ENCODE measurements at regions not wholly inside any gene's neighbourhood (a gene's known extent, or its start where the extent isn't known, plus 50 kb on each side); places are given as distances from the start of the nearest gene placed in this dataset.

- H3K4me3 ChIP-seq = no peak overlapping the region
- no peak overlapping the region for H2AFZ ChIP-seq (ENCODE audit: control insufficient read depth, low read depth, low read length)
- H3K4me2 ChIP-seq (ENCODE audit: control insufficient read depth, insufficient read depth) = no peak overlapping the region
- no peaks in the 10 kb centered on the region for H3K36me3 ChIP-seq (ENCODE audit: control insufficient read depth in 2 of 2, insufficient read depth in 2 of 2, low read length in 1 of 2)
- ChIA-PET CTCF (interaction anchor here (0.6 to 1.4 kb wide), 18 partner anchors 10 to 1804 kb away, joined by 3 to 7 read pairs (median 3); no protein-coding TSS in a partner anchor), SMC1A (ENCODE audit: uncharacterized antibody, unreplicated experiment) (interaction anchor here (0.7 to 2.5 kb wide), 5 partner anchors 12 to 1878 kb away, joined by 3 to 9 read pairs (median 3); no protein-coding TSS in a partner anchor), RAD21 (ENCODE audit: unreplicated experiment) (interaction anchor here (0.9 to 1.2 kb wide), 5 partner anchors 261 to 1888 kb away, joined by 3 to 8 read pairs (median 5); no protein-coding TSS in a partner anchor), POLR2A (no interaction called here)
- intact Hi-C loops (cut with micrococcal nuclease; ENCODE audit: unreplicated experiment) (loop anchor here (2.0 to 10.0 kb wide), 2 partner anchors 261 to 717 kb away; no protein-coding TSS in a partner anchor), in situ Hi-C loops (cut with MboI) (no loop called here)
- FAIRE-seq = no peak
- no peaks in the 10 kb centered on the region for H3K79me2 ChIP-seq (ENCODE audit: control insufficient read depth, insufficient read depth, low read length)
- no peaks in the 10 kb centered on the region for H3K9me3 ChIP-seq (replicated peaks; ENCODE audit: control insufficient read depth, insufficient read depth, low read length)
- no peaks in the 10 kb centered on the region for H3K4me1 ChIP-seq (ENCODE audit: control insufficient read depth, insufficient read depth, low read length)
- no peak for DNase-seq (ENCODE audit: low read depth, low spot score)
- no peak for TF ChIP-seq MYB (IDR thresholded peaks at IDR 0.05; ENCODE audit: borderline replicate concordance, low read depth, low read length)
- TF ChIP-seq SMAD1 (IDR thresholded peaks at IDR 0.05; ENCODE audit: low read depth, partially characterized antibody) = no peak
- TF ChIP-seq GABPA (IDR thresholded peaks at IDR 0.05; ENCODE audit: low read depth) = no peak
- TF ChIP-seq CTCF (IDR thresholded peaks at IDR 0.05 in 2 of 3, conservative IDR thresholded peaks at IDR 0.05 in 1 of 3; ENCODE audit: control insufficient read depth in 2 of 3, extremely low read depth in 1 of 3, insufficient read depth in 1 of 3, low read depth in 3 of 3, low read length in 3 of 3) = peak; percentile 39 to 49 (median 40); a peak in 5 of 6 replicates
- no peak for TF ChIP-seq ASH2L (IDR thresholded peaks at IDR 0.05; ENCODE audit: borderline replicate concordance, low read depth)
- TF ChIP-seq BMI1 (IDR thresholded peaks at IDR 0.05; ENCODE audit: borderline replicate concordance) = no peak
- TF ChIP-seq MTA2 (IDR thresholded peaks at IDR 0.05; ENCODE audit: low read depth) = no peak
- no peak for TF ChIP-seq BHLHE40 (IDR thresholded peaks at IDR 0.05; ENCODE audit: borderline replicate concordance in 1 of 2, low read depth in 2 of 2, low read length in 1 of 2)
- no peak for TF ChIP-seq CHD1 (IDR thresholded peaks at IDR 0.05; ENCODE audit: low read depth, low read length)
- no peak for TF ChIP-seq TCF7 (IDR thresholded peaks at IDR 0.05; ENCODE audit: borderline replicate concordance)
- no peak for TF ChIP-seq TCF3 (IDR thresholded peaks at IDR 0.05; ENCODE audit: borderline replicate concordance, insufficient read depth, low read depth, low read length)
- peak; percentile 49 for TF ChIP-seq RAD21 (IDR thresholded peaks at IDR 0.05; ENCODE audit: insufficient read depth, low read depth, low read length)
- BruUV-seq (replicated peaks) = no TSS peak
- WGBS (ENCODE audit: insufficient coverage, insufficient replicate concordance, low lambda C conversion rate, missing lambda C conversion rate) = 0% methylated on average over 1 of the region's 1 CpG
- no peak overlapping the region for H3K9ac ChIP-seq (ENCODE audit: control insufficient read depth, insufficient read depth, low read length)
- ATAC-seq = peak; percentile 84
- no peaks in the 10 kb centered on the region for H4K20me1 ChIP-seq (ENCODE audit: control insufficient read depth, insufficient read depth)
- H3K27me3 ChIP-seq (replicated peaks in 1 of 2; ENCODE audit: control insufficient read depth in 2 of 2, insufficient read depth in 2 of 2, low read length in 1 of 2) = no peaks in the 10 kb centered on the region
- H3K27ac ChIP-seq (ENCODE audit: control insufficient read depth, insufficient read depth) = no peak overlapping the region
Measured at GRCh38 chrX:81957900-81958545, 756.1 kb downstream of the SH3BGRL start.

Measured in GM12878 (cell line).